ENCODE measurements at regions not wholly inside any gene's neighbourhood (a gene's known extent, or its start where the extent isn't known, plus 50 kb on each side); places are given as distances from the start of the nearest gene placed in this dataset.

DNA sequence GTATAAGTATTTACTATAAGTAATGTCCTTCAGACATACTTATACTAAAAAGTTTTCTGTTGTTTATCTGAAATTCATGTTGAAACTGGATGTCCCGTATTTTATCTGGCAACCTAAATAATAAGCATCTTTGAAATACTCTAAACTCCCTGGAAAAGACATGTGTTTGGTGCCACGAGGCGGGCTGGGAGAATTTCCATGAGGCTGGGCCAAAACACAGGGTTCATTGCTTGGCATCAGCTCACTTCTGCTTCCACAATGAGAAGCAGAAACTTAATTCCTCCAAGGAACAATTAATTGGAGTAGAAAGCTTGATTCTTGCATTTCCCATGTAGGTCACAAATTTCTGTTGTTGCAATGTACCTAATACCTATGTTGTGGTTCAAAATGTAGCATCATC lies 110.2 kb downstream of the PSMG1 start:
- TF ChIP-seq, protein P1, sequence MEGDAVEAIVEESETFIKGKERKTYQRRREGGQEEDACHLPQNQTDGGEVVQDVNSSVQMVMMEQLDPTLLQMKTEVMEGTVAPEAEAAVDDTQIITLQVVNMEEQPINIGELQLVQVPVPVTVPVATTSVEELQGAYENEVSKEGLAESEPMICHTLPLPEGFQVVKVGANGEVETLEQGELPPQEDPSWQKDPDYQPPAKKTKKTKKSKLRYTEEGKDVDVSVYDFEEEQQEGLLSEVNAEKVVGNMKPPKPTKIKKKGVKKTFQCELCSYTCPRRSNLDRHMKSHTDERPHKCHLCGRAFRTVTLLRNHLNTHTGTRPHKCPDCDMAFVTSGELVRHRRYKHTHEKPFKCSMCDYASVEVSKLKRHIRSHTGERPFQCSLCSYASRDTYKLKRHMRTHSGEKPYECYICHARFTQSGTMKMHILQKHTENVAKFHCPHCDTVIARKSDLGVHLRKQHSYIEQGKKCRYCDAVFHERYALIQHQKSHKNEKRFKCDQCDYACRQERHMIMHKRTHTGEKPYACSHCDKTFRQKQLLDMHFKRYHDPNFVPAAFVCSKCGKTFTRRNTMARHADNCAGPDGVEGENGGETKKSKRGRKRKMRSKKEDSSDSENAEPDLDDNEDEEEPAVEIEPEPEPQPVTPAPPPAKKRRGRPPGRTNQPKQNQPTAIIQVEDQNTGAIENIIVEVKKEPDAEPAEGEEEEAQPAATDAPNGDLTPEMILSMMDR (conservative IDR thresholded peaks at IDR 0.05; ENCODE audit: low read depth in 2 of 2): no peak
- TF ChIP-seq, protein P2, sequence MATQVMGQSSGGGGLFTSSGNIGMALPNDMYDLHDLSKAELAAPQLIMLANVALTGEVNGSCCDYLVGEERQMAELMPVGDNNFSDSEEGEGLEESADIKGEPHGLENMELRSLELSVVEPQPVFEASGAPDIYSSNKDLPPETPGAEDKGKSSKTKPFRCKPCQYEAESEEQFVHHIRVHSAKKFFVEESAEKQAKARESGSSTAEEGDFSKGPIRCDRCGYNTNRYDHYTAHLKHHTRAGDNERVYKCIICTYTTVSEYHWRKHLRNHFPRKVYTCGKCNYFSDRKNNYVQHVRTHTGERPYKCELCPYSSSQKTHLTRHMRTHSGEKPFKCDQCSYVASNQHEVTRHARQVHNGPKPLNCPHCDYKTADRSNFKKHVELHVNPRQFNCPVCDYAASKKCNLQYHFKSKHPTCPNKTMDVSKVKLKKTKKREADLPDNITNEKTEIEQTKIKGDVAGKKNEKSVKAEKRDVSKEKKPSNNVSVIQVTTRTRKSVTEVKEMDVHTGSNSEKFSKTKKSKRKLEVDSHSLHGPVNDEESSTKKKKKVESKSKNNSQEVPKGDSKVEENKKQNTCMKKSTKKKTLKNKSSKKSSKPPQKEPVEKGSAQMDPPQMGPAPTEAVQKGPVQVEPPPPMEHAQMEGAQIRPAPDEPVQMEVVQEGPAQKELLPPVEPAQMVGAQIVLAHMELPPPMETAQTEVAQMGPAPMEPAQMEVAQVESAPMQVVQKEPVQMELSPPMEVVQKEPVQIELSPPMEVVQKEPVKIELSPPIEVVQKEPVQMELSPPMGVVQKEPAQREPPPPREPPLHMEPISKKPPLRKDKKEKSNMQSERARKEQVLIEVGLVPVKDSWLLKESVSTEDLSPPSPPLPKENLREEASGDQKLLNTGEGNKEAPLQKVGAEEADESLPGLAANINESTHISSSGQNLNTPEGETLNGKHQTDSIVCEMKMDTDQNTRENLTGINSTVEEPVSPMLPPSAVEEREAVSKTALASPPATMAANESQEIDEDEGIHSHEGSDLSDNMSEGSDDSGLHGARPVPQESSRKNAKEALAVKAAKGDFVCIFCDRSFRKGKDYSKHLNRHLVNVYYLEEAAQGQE (IDR thresholded peaks at IDR 0.05; ENCODE audit: unreplicated experiment): no peak
- TF ChIP-seq JUNB (IDR thresholded peaks at IDR 0.05; ENCODE audit: unreplicated experiment) (no peak), EZH2 (IDR thresholded peaks at IDR 0.05; ENCODE audit: low read depth, unreplicated experiment) (no peak)
- TF ChIP-seq, protein P3, sequence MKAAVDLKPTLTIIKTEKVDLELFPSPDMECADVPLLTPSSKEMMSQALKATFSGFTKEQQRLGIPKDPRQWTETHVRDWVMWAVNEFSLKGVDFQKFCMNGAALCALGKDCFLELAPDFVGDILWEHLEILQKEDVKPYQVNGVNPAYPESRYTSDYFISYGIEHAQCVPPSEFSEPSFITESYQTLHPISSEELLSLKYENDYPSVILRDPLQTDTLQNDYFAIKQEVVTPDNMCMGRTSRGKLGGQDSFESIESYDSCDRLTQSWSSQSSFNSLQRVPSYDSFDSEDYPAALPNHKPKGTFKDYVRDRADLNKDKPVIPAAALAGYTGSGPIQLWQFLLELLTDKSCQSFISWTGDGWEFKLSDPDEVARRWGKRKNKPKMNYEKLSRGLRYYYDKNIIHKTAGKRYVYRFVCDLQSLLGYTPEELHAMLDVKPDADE (IDR thresholded peaks at IDR 0.05): no peak
